SU-DHL-6 (cell line): ENCODE measurements at regions not wholly inside any gene's neighbourhood (a gene's known extent, or its start where the extent isn't known, plus 50 kb on each side); places are given as distances from the start of the nearest gene placed in this dataset.

Source experiments
- H2AFZ ChIP-seq: fragments of 200-600 bp; sonication (generic); 2 replicates; pipeline ENCODE4 v1.6.1; 2014; ENCODE audit warnings: low read depth, mild to moderate bottlenecking, moderate library complexity, mixed read lengths, antibody characterized with exemption, low read length; ENCODE audit not compliant: severe bottlenecking
- H3F3A ChIP-seq: fragments of 200-600 bp; shearing (Covaris generic); 2 replicates; pipeline ENCODE4 v1.6.0; 2016; ENCODE audit warnings: antibody characterized with exemption, mild to moderate bottlenecking; ENCODE audit not compliant: insufficient read depth
- H3K27ac ChIP-seq: fragments of 200-600 bp; sonication (generic); 2 replicates; pipeline ENCODE4 v1.5.1; 2016; ENCODE audit warnings: low read depth, mild to moderate bottlenecking, low read length, moderate library complexity, mixed read lengths
- H3K27me3 ChIP-seq: fragments of 200-600 bp; sonication (generic), shearing (Covaris generic); 2 replicates; pipeline ENCODE4 v1.6.0; 2014; ENCODE audit warnings: mild to moderate bottlenecking, low read length
- H3K36me3 ChIP-seq: fragments of 200-600 bp; sonication (generic); 2 replicates; pipeline ENCODE4 v1.6.1; 2014; ENCODE audit warnings: mild to moderate bottlenecking, low read length, mixed read lengths
- H3K4me2 ChIP-seq: fragments of 300-600, 200-600 bp; shearing (Covaris generic), sonication (generic); 2 replicates; pipeline ENCODE4 v1.6.0; 2014; ENCODE audit warnings: low read length, low read depth, mild to moderate bottlenecking; ENCODE audit not compliant: poor library complexity, severe bottlenecking
- H3K4me3 ChIP-seq: fragments of 200-600 bp; sonication (generic); 2 replicates; pipeline ENCODE4 v1.5.1; 2014; ENCODE audit warnings: antibody characterized with exemption, low read length, mild to moderate bottlenecking, mixed read lengths; ENCODE audit not compliant: insufficient read depth, poor library complexity, severe bottlenecking
- H3K79me2 ChIP-seq: fragments of 200-600 bp; sonication (generic); 2 replicates; pipeline ENCODE4 v1.6.1; 2014; ENCODE audit warnings: mild to moderate bottlenecking, low read length, moderate library complexity; ENCODE audit not compliant: insufficient read depth
- H3K9ac ChIP-seq: fragments of 200-600 bp; sonication (generic); 2 replicates; pipeline ENCODE4 v1.7.0; 2014; ENCODE audit warnings: mild to moderate bottlenecking, low read length
- H3K9me2 ChIP-seq: fragments of 200-600 bp; sonication (generic); replicated peaks from 2 replicates; pipeline ENCODE4 v1.6.1; 2014; ENCODE audit warnings: low read length; ENCODE audit not compliant: insufficient read depth
- H3K9me3 ChIP-seq: fragments of 200-600 bp; sonication (generic); 2 replicates; pipeline ENCODE4 v1.6.1; 2014; ENCODE audit warnings: low read length, mixed read lengths; ENCODE audit not compliant: insufficient read depth
- H4K20me1 ChIP-seq: fragments of 200-600 bp; sonication (generic); 2 replicates; pipeline ENCODE4 v1.6.1; 2014; ENCODE audit warnings: low read depth, mild to moderate bottlenecking, antibody characterized with exemption, low read length, moderate library complexity, mixed read lengths
- CTCF ChIP-seq: fragments of 200-600 bp; sonication (generic); IDR thresholded peaks from one replicate; pipeline ENCODE4 v1.5.1; 2017; ENCODE audit warnings: antibody characterized with exemption, mild to moderate bottlenecking, low read length, moderate library complexity; ENCODE audit not compliant: insufficient read depth, poor library complexity, severe bottlenecking
- EZH2phosphoT487 ChIP-seq: fragments of 200-600 bp; sonication (generic), shearing (Covaris generic); conservative IDR thresholded peaks from 2 replicates; pipeline ENCODE4 v1.6.1; 2018; ENCODE audit warnings: mild to moderate bottlenecking, antibody characterized with exemption, low read length, moderate library complexity, mixed read lengths

GRCh38 chr4:181710143-181710542 lies 533.1 kb upstream of the TENM3 start:
- H3K4me2 ChIP-seq: no peak overlapping the region
- no peaks in the 10 kb centered on the region for H3K36me3 ChIP-seq
- no peak overlapping the region for H3K9ac ChIP-seq
- H3F3A ChIP-seq: no peaks in the 10 kb centered on the region
- no peaks in the 10 kb centered on the region for H4K20me1 ChIP-seq
- H3K27ac ChIP-seq: no peak overlapping the region
- TF ChIP-seq EZH2phosphoT487: no peak
- TF ChIP-seq CTCF: no peak
- H3K9me2 ChIP-seq: no peaks in the 10 kb centered on the region
- no peaks in the 10 kb centered on the region for H3K79me2 ChIP-seq
- no peaks in the 10 kb centered on the region for H3K27me3 ChIP-seq
- no peak overlapping the region for H2AFZ ChIP-seq
- no peak overlapping the region for H3K4me3 ChIP-seq
- no peaks in the 10 kb centered on the region for H3K9me3 ChIP-seq

GRCh38 chr4:181711387-181711786 lies 531.8 kb upstream of the TENM3 start:
- TF ChIP-seq EZH2phosphoT487 (no peak), CTCF (no peak)

GRCh38 chr4:181728305-181728966 lies 514.8 kb upstream of the TENM3 start:
- Histone ChIP-seq H2AFZ (no peak overlapping the region), H3F3A (no peaks in the 10 kb centered on the region), H3K27ac (no peak overlapping the region), H3K79me2 (no peaks in the 10 kb centered on the region), H4K20me1 (no peaks in the 10 kb centered on the region), H3K9ac (no peak overlapping the region), H3K4me2 (no peak overlapping the region), H3K36me3 (no peaks in the 10 kb centered on the region), H3K9me3 (peaks cover 2% of the 10 kb centered on the region; the same call in 1 of the 2 replicates), H3K27me3 (no peaks in the 10 kb centered on the region), H3K4me3 (no peak overlapping the region), H3K9me2 (peaks cover 4% of the 10 kb centered on the region; the same call in 1 of the 2 replicates)
- TF ChIP-seq CTCF (no peak), EZH2phosphoT487 (no peak)

More at GRCh38 chr4:181711387-181711786, 531.8 kb upstream of the TENM3 start:
- Histone ChIP-seq H3F3A (no peaks in the 10 kb centered on the region), H3K27me3 (no peaks in the 10 kb centered on the region), H3K79me2 (no peaks in the 10 kb centered on the region), H3K4me2 (no peak overlapping the region), H3K27ac (no peak overlapping the region), H2AFZ (no peak overlapping the region), H3K9ac (no peak overlapping the region), H3K4me3 (no peak overlapping the region), H3K9me3 (no peaks in the 10 kb centered on the region), H4K20me1 (no peaks in the 10 kb centered on the region), H3K9me2 (no peaks in the 10 kb centered on the region), H3K36me3 (no peaks in the 10 kb centered on the region)
